HG03139 (cell line): ENCODE measurements at regions not wholly inside any gene's neighbourhood (a gene's known extent, or its start where the extent isn't known, plus 50 kb on each side); places are given as distances from the start of the nearest gene placed in this dataset.
"Not testable (repeated sequence)": the region's sequence is repeated elsewhere in the genome, so short reads cannot be mapped to it uniquely, and the experiment has no call there.

Experiments
- ATAC-seq: cut with Tn5 transposase; IDR thresholded peaks from one replicate; pipeline ENCODE4 v1.9.1; 2021; ENCODE audit not compliant: unreplicated experiment

DNA sequence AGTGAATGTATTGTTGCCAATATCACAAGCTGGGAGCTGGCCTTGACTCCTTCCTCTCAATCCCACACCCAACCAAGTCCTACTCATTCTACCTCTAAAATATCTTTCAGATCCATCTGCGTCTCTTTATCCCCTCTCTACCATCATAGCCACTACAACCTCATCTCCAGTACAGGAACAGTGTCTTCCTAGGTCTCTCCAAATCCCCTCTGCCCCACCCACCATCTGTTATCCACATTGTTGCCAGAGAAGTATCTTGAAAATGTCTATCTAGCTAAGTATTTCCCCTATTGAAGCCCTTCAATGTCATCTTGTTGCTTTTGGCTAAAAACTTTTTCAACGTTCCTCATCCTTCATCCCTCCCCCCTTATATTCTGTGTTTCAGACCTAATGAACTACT, 244.7 kb downstream of the C12orf75 start:
- no peak for ATAC-seq

DNA sequence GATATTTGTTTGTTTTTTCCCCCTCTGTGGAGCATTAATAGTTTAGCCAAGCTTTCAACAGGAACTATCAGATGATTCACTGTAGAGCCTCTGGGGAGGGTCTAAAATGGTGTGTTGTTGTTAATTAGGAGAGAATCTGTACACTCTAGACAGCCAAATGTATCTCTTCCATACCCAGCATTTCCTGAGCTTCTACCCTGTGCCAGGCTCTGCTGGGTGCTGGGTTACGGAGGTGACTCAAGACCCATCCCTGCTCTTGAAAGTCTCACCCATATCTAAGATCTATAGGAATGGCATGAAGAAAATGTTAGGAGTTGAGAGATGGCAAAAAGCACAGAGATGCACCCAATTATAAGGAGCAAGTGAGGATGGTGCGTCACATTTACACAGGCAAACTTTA, 245.8 kb downstream of the C12orf75 start:
- no peak for ATAC-seq

DNA sequence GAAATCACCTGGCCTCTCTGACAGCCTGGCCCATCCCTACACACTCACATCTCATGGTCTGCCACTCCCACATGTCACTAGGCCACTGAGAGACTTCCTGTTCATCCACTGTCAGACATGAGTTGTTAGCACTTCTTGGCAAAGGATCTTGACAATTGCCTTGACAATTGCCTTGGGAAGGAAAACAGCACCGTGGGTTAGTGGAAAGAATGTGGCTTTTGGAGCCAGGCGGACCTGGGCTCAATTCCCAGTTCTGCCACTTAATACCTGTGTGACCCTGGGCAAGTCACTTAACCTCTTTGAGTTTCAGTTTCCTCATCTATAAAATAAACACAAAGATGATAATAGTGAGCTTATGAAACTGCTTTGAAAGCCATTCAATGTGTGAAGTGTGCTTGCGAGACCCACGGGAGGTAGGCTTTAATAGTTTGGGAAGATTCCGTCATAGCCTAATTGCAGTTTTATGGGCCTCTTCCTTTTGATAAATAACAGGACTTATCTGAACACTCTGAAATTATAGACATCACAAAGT, 250.4 kb downstream of the C12orf75 start:
- no peak for ATAC-seq

GRCh38 chr12:105581420-105581819, 250.9 kb downstream of the C12orf75 start:
- ATAC-seq = no peak

- no peak for ATAC-seq
These were observed 254.6 kb downstream of the C12orf75 start for GRCh38 chr12:105585107-105585506.

DNA sequence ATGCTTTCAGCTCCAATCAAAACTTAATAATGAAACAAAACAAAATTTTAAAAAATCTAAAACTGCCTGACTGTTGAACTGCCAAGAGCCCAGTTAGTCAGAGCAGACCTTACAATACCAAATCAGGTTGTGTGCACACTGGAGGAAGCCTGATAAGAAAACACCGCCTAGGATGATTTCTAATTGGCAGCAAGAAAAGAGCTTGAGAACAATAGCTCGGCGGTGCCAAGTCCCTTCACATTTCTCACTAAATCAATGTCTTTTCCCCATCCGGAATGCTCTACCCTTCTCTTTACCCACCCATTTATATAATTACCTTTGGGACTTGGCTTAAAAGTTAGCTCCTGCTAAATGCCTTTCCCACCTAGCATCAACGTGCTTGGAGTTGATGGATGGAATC, 256.7 kb downstream of the C12orf75 start:
- no peak for ATAC-seq

DNA sequence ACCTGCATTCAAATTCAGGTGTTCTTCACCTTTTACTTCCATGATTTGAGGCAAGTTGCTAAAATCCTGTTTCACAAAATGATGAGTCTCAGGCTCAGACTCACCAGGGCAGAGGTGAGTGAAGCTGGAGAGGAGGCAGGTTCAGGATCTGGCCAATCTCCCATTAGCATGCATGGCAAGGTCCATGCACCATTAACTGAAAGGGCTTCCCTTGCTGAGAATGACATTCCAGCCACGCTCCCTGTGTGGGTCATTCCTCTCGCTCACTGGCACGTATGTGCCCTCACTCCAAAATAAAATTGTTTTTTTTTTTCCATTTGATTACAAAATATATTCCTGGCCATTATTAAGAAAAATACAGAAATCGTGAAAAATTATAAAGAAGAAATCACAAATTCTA, 257.6 kb downstream of the C12orf75 start:
- ATAC-seq = no peak

DNA sequence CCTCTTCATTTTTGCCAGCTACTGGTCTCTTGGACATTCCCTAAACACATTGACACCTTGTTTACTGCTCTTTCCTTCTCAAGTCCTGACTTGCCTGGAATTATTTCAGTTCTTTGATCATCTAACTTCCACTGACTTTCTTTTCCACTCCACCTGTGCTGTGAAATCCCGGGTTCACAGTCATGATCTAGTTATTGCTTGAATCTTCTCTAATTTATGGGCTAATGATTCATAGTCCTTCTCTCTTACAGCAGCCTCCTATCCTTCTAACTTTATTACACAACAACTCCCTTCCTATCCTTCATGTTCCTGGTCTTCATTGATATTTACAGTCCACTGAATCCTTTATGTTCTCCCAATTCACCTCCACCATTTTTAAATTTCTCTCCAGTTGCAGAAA, 260.1 kb downstream of the C12orf75 start:
- no peak for ATAC-seq

DNA sequence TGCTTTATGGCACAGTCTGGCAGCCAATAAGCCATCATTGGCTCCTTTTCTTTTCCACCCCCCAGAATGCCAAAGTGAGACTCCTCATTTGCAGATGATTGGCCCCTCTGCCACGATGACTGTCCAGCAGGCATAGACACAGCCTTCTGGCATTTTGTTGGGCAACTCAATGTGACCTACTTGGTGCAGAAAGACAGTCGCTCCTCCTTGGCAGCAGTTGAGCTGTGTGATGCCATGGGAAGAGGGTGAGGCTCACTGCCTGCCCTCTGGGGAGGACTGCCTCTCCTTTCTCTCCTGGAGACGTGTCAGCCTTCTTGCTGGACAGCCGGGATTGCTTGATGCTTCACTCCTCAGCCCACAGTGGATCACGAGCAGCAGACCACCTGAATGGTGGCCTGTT, 264.9 kb downstream of the C12orf75 start:
- no peak for ATAC-seq

GRCh38 chr12:105596731-105597130, 266.2 kb downstream of the C12orf75 start:
- ATAC-seq = no peak

DNA sequence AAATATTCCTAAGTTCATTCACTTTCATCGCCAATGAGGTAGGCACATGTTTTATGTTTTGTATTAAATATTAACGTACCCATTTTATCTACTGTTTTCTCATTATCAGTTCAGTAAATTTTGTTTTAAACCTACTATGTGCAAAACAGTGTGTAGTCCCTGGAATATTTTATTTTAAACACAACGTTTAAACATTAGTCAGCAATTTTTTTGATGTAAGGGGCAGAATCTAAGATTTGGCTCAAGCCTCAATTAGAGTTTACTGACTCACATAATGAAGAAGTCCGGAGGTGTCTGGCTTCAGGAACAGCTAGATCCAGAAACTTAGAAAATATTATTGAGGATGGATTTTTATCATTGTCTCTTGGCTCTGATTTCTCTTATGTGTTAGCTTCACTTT, 267.5 kb downstream of the C12orf75 start:
- no peak for ATAC-seq

DNA sequence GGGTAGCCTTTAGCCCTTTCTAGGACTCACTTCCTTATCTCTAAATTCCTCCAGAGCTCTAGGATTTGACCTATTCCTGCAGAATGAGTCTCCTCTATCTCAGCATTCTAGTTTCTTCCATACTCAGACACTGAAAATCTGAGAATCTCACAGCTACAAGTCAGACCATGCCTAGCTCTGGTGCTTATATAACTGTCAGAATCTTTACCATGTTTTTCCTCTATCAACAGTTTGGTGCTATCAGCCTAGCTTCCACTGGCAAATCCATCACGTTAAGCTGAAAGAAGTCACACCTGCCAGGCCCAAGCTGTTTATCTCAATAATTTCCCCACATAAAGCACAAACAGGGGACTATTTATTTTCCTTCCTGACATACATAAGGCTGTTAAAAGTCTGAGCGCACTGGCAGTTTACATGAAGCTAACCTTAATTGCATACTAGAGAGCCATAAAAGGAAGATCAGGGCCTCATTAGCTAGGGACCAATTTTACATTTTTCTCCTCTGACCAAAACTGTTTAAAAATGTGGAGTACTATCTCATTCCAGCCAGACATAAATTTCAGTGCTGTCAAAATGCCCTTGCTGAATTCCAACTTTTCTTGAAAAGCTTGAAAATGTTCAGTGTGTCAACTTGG, 270.5 kb downstream of the C12orf75 start:
- ATAC-seq = no peak

- ATAC-seq = not testable (repeated sequence)
These were observed 271.8 kb downstream of the C12orf75 start for GRCh38 chr12:105602312-105602711.

- not testable (repeated sequence) for ATAC-seq
These were observed 273.8 kb downstream of the C12orf75 start for GRCh38 chr12:105604281-105604680.

- ATAC-seq = not testable (repeated sequence)
These were observed 276.1 kb downstream of the C12orf75 start for GRCh38 chr12:105606613-105607012.

GRCh38 chr12:105609001-105609400, 278.5 kb downstream of the C12orf75 start:
- not testable (repeated sequence) for ATAC-seq

DNA sequence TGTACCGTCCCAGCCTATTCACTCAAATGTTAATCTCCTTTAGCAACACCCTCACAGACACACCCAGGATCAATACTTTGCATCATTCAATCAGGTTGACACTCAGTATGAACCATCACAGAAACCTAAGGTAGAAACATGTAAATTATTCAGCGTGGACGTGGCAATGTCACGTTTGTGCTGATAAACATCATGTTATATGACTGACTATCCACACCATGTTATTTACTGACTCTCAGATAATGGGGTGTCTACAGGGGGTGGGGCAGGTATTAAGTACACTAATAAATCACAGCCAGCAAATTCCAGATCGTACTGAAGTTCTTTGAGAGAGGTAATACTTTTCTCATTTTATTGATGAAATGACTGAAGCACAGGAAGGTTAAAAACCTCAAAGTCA, 280.0 kb downstream of the C12orf75 start:
- no peak for ATAC-seq

DNA sequence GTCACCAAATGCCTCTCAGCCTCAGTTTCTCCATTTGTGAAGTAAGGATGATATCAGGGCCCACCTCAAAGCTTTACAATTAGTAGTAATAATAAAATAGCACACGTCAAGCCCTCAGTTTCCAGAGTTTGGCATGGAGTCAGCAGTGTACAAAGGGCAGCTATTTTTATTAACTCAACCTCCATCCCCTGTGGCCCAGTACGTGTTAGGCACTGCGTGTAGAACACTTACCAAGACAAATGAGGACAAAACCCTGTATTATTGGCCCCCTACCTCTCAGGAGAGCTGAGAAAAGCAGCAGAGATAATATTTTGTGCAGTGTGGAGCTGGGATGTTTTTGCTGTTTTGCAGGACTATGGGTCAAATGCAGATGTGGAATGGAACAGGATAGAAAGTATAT, 280.8 kb downstream of the C12orf75 start:
- ATAC-seq = no peak

- no peak for ATAC-seq
These were observed 282.8 kb downstream of the C12orf75 start for GRCh38 chr12:105613269-105613668.

DNA sequence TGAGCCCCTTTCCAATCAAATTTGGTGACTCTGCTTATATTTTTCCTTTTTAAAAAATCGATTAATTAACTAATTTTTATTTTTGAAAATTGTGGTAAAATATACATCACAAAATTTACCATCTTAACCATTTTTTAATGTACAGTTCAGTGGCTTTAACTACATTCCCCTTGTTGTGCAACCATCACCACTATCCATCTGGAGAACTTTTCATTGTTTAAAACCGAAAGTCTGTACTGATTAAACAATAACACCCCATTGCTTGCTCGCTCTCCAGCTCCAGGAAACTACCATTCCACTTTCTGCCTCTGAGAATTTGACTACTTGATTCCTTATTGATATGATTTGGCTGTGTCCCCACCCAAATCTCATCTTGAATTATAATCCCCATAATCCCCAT, 283.4 kb downstream of the C12orf75 start:
- no peak for ATAC-seq

DNA sequence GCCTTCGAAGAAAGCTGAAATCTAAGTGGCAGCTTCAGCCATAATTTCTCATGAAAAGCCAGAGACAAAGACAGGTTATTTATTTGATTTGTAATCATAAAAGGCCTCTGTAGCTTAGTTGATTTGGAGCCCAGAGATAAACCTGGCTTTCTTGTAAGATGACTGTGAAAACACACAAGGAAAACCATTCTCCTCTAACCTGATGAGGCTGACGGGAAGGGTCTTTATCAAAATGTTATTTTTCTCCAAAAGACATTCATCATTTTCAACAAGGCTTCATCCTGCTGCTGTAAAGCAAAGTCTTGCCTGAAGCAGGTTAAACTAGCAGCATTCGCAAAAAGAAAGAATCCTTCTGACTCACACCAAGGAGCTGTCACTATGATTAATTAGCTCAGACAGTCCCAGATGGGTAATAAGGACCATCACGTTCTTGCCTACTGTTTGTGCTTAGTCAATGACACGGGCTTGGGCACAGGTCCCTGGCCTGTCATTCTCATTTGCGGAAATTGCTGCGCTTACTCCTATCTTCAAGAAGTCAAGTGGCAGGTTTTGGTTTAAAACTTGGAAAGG, 286.6 kb downstream of the C12orf75 start:
- ATAC-seq = no peak

GRCh38 chr12:105622220-105622619, 291.7 kb downstream of the C12orf75 start:
- ATAC-seq = no peak
